COLO829 (cell line): ENCODE measurements at regions not wholly inside any gene's neighbourhood (a gene's known extent, or its start where the extent isn't known, plus 50 kb on each side); places are given as distances from the start of the nearest gene placed in this dataset.
A peak's percentile ranks its signal among the peaks of the same experiment; 100 is the strongest.
"Not testable (repeated sequence)": the region's sequence is repeated elsewhere in the genome, so short reads cannot be mapped to it uniquely, and the experiment has no call there.

ENCODE experiments used
- DNase-seq: peaks from one replicate; pipeline ENCODE4 v3.0.0; 2012; ENCODE audit warnings: low spot score

GRCh38 chr15:20002560-20002959 lies 539.0 kb downstream of the GOLGA6L6 start:
- not testable (repeated sequence) for DNase-seq

DNA sequence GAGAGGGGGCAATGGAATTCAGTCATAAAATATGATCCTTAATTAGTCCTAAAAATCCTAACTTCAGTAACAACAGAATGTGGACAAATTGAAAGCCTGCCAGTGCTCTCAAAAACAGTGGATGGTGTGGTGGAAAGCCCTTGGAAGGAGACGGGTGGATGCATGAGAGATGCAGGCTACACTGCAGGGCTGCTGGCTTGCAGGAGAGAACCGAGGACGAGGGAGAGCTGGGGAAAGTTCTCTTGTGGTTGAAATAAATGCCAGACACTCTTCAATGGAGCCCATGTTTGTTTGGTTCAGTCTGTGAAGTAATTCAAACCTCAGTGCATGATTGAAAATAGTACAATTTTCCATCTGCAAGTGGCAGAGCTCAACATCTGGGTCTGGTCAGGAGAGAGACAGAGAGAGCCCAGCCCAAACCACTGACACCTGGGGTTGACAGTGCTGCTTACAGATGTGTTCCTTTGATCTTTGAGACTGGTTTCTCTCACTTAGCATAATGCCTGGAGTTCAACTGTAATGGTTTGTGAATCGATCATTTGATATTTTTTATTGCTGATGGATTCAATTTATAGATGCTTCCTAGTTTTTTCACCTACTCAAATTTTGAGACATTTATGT lies 544.9 kb downstream of the GOLGA6L6 start:
- not testable (repeated sequence) for DNase-seq

DNA sequence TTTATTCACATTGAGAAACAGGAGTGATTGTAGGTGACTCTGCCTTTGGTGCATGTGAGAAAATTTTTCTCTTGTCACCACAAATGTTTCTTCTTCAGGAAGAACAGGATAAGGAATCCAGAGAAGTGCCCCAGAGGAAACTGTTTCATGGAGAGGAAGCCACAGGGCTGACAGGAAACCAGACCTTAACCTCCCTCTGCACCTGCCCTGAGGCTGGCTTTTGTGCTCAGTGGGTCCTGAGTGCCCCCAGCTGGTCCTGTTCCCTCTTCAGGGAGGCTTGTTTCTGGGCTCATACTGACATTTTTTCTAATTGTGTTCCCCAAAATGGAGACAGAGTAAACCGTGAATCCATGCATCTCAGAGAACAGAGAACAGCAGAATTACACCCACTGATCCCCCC lies 546.3 kb downstream of the GOLGA6L6 start:
- DNase-seq, result not testable (repeated sequence)

DNA sequence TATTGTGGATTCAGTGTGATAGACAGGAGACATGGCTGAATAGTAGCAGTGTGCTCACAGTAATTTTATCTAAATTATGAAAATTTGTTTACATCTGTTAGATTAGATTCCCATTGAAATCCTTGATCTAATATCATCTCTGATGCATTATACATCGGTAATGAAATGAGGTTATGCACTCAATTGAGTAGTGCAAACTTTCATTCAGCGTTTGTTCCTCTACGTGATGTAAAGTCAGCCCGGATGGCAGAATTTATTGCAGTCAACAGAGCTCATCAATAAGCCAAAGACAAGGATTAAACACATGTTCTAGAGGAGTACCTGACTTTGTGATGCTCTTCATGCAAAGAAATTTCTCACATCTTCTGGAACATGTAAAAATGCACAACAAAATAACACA lies 549.2 kb downstream of the GOLGA6L6 start:
- DNase-seq, result no peak

DNA sequence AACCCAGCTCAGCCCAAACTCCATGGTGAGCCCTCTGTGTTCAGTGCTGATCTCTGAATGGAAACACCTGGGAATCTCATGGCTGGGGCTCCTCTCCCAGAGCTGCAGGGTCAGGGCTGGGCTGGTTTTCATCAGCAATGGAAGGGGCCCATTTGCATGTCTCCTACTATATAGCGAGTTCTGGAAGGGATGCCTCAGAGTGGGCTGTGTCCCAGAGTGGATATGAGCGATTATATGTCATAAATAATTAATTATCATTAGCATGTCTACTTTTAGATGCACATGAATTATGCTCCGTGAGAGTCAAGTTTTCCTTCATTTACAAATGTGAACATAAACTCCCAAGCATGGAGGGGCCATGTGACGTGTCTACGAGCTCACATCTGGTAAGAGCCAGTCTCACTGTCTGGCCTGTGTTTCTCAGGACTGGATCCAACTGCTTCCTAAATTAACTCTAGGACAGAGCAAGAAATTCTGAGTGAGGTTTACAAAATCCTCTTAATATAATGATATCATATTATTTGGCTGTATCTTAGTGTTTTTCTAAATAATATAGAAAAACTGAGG lies 553.4 kb downstream of the GOLGA6L6 start:
- DNase-seq, result no peak

DNA sequence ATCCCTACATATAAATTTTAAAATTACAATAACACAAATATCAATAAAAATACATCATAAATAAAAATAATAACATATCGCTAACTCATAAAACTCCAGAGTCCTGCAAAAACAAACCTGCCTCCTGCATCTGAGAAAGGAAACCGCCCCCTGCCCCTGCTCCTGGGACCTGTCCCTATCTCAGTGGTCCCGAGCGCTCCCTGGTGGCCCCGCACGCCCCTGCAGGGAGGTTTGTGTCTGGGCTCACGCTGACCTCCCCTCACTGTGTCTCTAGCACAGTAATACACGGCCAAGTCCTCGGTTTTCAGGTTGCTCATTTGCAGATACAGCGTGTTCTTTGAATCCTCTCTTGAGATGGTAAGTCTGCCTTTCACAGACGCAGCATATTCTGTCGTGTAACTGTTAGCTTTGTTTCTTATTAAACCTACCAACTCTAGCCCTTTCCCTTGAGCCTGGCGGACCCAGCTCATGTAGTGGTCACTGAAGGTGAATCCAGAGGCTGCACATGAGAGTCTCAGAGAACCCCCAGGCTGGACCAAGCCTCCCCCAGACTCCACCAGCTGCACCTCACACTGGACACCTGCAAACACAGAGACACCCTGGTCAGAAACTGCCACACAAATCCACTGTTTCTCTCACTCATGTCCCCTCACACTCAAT lies 554.1 kb downstream of the GOLGA6L6 start:
- DNase-seq, result peak; percentile 3

DNA sequence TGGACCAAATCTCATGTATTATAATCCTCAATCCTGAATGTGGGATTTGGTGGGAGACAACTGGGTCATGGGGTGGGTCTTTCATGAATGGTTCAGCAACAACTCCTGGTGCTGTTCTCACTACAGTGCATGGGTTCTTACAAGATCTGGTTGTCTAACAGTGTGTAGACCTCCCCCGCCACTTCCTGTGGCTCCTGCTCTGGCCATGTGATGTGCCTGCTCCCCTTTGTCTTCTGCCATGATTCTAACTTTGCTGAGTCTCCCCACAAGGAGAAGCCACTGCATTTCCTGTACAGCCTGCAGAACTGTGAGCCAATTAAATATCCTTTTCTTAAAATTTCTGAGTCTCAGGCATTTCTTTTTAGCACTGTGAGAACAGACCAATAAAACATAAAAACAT lies 557.5 kb downstream of the GOLGA6L6 start:
- DNase-seq, result no peak

GRCh38 chr15:19974998-19975397 lies 566.6 kb downstream of the GOLGA6L6 start:
- DNase-seq, result no peak

- DNase-seq, result no peak
Observed at GRCh38 chr15:19973718-19974117, 567.9 kb downstream of the GOLGA6L6 start.

DNA sequence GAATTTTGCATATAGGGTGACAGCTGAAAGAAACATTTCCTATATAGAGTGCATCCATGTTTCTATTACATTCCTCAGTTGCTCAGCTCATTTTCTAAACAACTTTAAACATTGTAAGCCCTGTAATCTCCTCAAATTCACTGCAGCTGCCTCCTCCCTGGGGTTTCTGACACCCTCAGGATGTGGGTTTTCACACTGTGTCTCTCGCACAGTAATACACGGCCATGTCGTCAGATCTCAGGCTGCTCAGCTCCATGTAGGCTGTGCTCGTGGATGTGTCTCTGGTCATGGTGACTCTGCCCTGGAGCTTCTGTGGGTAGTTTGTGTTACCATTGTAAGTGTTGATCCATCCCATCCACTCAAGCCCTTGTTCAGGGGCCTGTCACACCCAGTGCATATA lies 569.0 kb downstream of the GOLGA6L6 start:
- DNase-seq, result not testable (repeated sequence)

DNA sequence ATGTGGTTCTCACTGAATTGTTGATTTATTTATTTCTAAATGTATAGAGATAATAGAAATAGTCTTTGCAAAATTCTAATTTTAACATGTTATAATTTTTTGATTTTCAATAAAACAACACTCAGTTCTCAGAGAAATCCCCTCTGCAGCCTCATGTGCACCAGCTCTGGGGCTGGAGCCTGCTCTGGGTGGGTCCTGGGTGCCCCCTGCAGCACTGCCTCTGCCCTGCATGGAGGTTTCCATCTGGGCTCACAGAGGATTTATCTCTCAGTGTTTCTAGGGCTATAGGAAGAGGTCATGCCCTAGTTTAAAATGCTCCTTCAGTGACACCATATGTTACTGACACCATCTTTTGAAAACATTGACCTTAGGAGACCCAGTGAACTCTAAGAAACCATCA lies 576.0 kb downstream of the GOLGA6L6 start:
- DNase-seq, result not testable (repeated sequence)

DNA sequence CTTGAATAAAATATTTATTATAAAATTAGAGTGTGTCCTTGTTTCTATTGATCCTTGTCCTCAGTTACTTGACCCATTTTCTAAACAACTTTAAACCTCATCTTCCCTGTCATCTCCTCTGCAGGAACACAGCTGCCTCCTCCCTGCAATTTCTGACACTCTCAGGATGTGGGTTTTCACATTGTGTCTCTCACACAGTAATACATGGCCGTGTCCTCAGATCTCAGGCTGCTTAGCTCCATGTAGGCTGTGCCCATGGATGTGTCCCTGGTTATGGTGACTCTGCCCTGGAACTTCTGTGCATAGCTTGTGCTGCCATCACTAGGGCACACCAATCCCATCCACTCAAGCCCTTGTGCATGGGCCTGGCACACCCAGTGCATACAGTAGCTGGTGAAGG lies 577.1 kb downstream of the GOLGA6L6 start:
- DNase-seq, result not testable (repeated sequence)

- DNase-seq, result no peak
Observed at GRCh38 chr15:19956124-19956796, 585.3 kb downstream of the GOLGA6L6 start.

GRCh38 chr15:19944261-19944888 lies 597.2 kb downstream of the GOLGA6L6 start:
- DNase-seq, result no peak

DNA sequence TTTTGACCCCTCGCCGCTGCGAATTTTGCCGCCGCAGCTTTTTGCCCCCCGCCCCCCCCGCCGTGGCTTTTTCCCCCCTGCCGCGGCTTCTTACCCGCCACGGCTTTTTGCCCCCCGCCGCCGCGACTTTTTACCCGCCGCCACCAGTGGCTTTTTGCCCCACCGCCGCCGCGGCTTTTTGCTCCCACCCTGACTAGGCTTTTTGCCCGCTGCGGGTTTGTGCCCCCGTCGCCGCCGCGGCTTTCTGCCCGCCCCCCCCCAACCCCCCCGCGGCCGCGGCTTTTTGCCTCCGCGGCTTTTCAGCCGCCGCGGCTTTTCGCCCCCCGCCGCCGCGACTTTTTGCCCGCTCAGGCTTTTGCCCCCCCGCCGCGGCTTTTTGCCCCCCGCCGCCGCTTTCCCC lies 598.1 kb downstream of the GOLGA6L6 start:
- no peak for DNase-seq

GRCh38 chr15:19903281-19903680 lies 638.3 kb downstream of the GOLGA6L6 start:
- not testable (repeated sequence) for DNase-seq

DNA sequence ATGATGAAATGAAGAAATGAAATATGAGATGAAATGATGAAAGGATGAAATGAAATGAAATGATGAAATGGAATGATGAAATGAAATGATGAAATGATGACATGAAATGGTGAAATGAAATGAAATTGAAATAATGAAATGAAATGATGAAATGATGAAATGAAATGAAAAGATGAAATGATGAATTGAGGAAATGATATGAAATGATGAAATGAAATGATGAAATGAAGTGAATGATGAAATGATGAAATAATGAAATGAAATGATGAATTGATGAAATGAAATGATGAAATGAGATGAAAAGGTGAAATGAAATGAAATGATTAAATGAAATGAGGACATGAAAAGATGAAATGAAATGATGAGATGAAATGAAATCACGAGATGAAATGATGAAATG lies 639.2 kb downstream of the GOLGA6L6 start:
- not testable (repeated sequence) for DNase-seq

- not testable (repeated sequence) for DNase-seq
Observed at GRCh38 chr15:19901414-19901813, 640.2 kb downstream of the GOLGA6L6 start.

GRCh38 chr15:19899021-19899824 lies 642.4 kb downstream of the GOLGA6L6 start:
- DNase-seq, result no peak

DNA sequence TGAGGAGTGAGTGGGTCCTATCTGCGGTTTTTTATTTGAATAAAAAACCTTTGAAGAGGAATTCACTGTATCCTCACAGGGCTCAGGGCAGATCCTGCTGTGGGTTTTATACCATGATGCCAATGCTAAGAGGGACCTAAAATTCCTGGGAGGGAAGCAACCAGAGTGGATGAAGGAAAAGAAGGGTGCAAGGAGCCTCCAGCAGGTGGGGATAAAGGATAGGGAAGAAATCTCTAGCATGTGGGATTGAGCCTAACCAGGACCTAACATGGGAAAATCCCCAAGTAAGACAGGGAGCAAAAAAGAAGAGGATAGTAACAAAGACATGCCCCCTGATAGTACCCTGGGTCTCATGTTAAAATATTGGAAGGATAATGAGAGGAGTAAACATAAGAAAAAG lies 652.8 kb downstream of the GOLGA6L6 start:
- DNase-seq, result not testable (repeated sequence)

DNA sequence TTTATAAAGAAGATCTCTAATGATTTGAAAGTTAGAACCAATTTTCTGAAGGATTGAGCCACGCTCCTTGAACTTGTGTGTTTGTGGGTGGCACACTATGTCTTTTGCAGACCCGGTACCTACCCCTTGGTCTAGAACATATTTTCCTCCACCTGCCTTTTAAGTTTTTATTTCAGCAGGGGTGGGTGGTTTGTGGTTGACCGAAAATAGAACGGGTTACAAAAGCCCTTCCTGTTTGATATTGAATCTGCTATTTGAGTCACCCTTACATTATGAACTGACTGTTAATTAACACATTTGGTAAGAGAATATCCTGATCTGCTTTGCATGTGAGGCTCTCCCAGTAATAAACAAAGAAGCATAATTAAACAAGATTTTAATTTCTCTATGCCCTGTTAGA lies 697.5 kb downstream of the GOLGA6L6 start:
- not testable (repeated sequence) for DNase-seq
